Renal cortex interstitium (tissue), 11 donors: ENCODE measurements at regions not wholly inside any gene's neighbourhood (a gene's known extent, or its start where the extent isn't known, plus 50 kb on each side); places are given as distances from the start of the nearest gene placed in this dataset.

Experiments
- DNase-seq, 11 donors: peaks; one replicate each; pipeline ENCODE4 v3.0.0-alpha.2; 2013; ENCODE audit warnings: low read depth in 9 of 11, low spot score in 4 of 11; ENCODE audit errors: extremely low read depth in 1 of 11

- peak in 3 of 11 donors; percentile 41 to 51 (median 47) for DNase-seq
Measured at GRCh38 chr12:89980236-89980635, 271.6 kb upstream of the ATP2B1 start.

- DNase-seq = no peak
Measured at GRCh38 chr12:89977405-89978085, 268.9 kb upstream of the ATP2B1 start.

GRCh38 chr12:89976866-89977265, 268.2 kb upstream of the ATP2B1 start:
- DNase-seq = no peak

GRCh38 chr12:89975574-89975973, 266.9 kb upstream of the ATP2B1 start:
- DNase-seq = no peak

GRCh38 chr12:89971880-89972279, 263.2 kb upstream of the ATP2B1 start:
- no peak for DNase-seq

GRCh38 chr12:89970722-89971121, 262.1 kb upstream of the ATP2B1 start:
- DNase-seq = no peak

- DNase-seq = no peak
Measured at GRCh38 chr12:89969093-89969492, 260.5 kb upstream of the ATP2B1 start.

- DNase-seq = no peak
Measured at GRCh38 chr12:89968151-89968700, 259.6 kb upstream of the ATP2B1 start.

GRCh38 chr12:89966495-89967240, 258.0 kb upstream of the ATP2B1 start:
- no peak for DNase-seq

- DNase-seq = no peak
Measured at GRCh38 chr12:89965993-89966392, 257.4 kb upstream of the ATP2B1 start.

- no peak for DNase-seq
Measured at GRCh38 chr12:89962648-89963047, 254.0 kb upstream of the ATP2B1 start.

- no peak for DNase-seq
Measured at GRCh38 chr12:89960607-89961394, 252.2 kb upstream of the ATP2B1 start.

- no peak for DNase-seq
Measured at GRCh38 chr12:89960011-89960507, 251.4 kb upstream of the ATP2B1 start.

- no peak for DNase-seq
Measured at GRCh38 chr12:89959179-89959578, 250.5 kb upstream of the ATP2B1 start.

GRCh38 chr12:89954259-89954658, 245.6 kb upstream of the ATP2B1 start:
- DNase-seq = no peak

GRCh38 chr12:89951694-89952060, 243.0 kb upstream of the ATP2B1 start:
- no peak for DNase-seq

- DNase-seq = no peak
Measured at GRCh38 chr12:89951050-89951693, 242.5 kb upstream of the ATP2B1 start.

GRCh38 chr12:89950421-89950820, 241.8 kb upstream of the ATP2B1 start:
- DNase-seq = no peak
